GM19238 (cell line): ENCODE measurements at regions not wholly inside any gene's neighbourhood (a gene's known extent, or its start where the extent isn't known, plus 50 kb on each side); places are given as distances from the start of the nearest gene placed in this dataset.
"Not testable (repeated sequence)": the region's sequence is repeated elsewhere in the genome, so short reads cannot be mapped to it uniquely, and the experiment has no call there.

Source experiments
- DNase-seq: peaks from one replicate; pipeline ENCODE4 v3.0.0; 2011; ENCODE audit warnings: low spot score; ENCODE audit not compliant: insufficient read length

DNA sequence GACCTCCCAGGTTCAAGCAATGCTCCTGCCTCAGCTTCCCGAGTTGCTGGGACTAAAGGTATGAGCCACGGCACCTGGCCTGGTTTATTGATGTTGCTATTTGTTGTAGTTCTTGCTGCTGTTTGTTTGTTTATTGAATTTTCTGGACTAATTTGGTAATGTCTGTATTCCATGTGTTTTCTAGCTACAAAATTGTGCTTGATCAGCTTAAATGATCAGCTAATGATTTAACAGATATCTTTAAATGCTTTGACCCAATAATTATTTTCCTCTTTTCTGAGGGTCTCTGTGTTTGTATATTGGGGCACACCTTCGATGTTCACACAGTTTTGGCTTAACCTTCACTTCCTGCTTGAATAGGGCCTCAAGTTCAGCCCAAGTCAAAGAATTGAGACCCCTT is 488.1 kb upstream of the HTR2C start:
- no peak for DNase-seq

- no peak for DNase-seq
Measured at GRCh38 chrX:114087543-114087942, 496.3 kb upstream of the HTR2C start.

DNA sequence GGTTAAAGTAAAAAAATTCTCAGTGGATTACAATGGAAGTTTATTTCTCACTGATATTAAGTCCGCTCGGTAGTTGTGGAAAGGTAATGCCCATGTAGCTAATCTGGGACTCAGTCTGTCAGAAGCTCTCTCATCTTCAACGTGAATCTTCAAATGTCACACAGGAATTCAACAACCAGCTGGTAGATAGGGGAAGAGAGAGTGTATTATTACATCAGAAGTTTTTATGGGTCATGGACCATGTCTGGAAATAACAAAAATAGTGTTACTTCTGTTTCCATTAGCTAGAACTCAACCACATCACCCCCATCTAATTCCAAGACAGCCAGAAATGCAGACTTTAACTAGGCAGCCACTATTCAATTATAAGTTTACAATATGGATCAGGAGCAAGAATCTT is 506.1 kb upstream of the HTR2C start:
- no peak for DNase-seq

DNA sequence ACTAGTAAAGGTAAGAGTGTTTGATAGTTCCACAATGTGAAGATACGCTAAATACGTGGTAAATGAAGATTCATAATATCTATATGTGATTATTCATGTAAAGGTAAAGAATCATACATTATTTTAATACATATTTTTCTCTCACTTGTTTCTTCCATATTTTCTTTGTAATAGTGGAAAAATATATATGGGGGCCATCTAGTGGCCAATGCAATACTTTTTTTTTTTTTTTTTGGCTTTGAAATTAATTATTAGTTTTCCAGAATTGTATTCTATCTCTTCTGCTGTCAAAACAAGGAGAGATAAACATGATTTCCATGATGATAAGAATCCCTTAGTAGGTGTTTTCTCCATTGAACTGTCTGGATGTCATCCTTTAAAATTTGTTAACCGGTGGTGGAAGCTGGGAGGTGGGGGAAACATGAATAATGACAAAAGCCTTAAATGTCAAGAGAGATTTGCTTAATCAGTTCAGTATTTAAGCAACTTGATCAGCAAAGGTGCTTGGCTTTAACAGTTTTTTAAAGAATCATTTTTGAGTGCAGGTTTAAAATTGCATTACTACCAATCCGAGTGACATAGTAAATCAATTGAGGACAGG is 508.7 kb upstream of the HTR2C start:
- DNase-seq = no peak

GRCh38 chrX:114073926-114074325 is 510.0 kb upstream of the HTR2C start:
- DNase-seq = no peak

DNA sequence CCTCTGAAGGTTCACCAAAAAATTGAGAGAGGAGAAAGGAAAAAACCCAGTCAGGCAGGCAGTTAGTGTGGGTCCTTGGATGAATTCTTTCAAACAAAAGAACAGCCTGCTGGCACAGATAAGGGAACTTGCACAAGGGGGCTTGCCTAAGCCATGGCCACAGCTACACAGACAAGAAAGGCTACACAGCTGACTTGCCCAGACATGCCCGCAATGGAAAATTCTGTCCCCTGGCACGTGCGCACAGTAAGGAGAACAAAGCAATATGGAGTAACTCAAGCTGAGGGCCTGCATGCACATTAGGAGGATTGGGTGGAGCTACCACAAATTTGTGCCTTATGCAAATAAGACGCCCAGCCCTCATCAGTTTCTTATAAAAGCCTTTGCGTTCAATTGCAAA is 512.5 kb upstream of the HTR2C start:
- DNase-seq = no peak

- no peak for DNase-seq
Measured at GRCh38 chrX:114065577-114066223, 518.2 kb upstream of the HTR2C start.

DNA sequence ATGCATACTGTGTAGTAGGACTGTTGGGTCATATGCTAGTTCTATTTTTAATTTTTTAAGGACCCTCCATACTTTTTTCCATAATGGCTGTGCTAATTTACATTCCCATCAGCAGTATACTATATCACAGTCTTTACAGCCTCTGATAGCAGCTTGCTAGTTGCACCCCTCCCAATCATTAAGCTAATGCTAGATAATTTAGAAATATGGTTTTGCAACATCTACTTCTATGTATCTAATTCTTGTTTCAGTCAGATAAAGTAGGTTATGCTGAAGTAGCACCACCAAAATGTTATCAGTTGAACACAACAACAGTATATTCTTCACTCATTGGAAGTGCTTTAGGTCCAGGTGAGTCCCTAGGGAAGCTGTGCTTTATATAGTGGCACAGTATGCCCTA is 522.7 kb upstream of the HTR2C start:
- no peak for DNase-seq

DNA sequence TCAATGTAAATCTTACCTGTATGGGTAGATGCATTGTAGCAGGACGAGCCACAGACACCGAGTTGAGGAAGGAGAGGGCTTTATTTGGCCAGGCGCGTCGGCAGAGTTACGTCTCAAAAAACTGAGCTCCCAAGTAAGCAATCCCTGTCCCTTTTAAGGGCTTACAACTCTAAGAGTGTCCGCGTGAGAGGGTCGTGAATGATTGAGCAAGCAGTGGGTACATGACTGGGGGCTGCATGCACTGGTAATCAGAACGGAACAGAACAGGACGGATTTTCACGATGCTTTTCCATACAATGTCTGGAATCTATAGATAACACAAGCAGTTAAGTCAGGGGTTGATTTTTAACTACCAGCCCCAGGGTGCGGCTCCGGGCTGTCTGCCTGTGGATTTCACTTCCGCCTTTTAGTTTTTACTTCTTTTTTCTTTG is 524.9 kb upstream of the HTR2C start:
- no peak for DNase-seq

DNA sequence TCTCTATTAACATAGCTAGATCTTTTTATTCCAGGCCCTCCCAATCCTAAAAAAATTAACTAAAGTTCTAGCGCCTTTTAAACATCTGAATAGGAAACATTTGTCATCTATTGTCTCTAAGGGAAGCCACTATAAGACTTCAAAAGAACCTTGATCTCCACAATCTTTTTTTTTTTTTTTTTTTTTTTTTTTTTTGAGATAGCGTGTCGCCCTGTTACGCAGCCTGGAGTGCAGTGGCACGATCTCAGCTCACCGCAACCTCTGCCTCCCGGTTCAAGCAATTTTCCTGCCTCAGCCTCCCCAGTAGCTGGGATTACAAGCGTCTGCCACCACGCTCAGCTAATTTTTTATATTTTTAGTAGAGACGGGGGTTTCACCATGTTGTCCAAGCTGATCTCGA is 526.5 kb upstream of the HTR2C start:
- DNase-seq = not testable (repeated sequence)

GRCh38 chrX:114051667-114052315 is 532.1 kb upstream of the HTR2C start:
- no peak for DNase-seq

- DNase-seq = no peak
Measured at GRCh38 chrX:114050075-114050796, 533.6 kb upstream of the HTR2C start.

DNA sequence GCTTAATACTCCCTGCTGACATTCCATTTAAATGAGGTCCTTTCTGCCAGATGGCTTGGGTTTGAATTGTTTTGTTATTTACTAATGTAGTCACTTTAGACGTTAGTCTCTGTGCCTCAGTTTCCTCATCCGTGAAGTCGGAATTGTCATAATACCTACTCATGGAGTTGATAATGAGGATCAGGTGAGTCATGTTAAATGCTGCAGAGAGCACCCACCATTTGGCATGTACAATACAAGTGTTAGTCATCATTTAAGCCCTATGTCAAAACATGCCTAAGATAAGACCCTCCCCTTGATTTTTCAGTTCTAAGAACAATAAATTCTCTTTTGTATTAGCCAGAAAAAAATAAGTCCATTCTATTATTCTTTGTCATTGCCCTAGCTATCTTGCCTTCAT is 534.8 kb upstream of the HTR2C start:
- DNase-seq = no peak

- DNase-seq = no peak
Measured at GRCh38 chrX:114047558-114047957, 536.3 kb upstream of the HTR2C start.

DNA sequence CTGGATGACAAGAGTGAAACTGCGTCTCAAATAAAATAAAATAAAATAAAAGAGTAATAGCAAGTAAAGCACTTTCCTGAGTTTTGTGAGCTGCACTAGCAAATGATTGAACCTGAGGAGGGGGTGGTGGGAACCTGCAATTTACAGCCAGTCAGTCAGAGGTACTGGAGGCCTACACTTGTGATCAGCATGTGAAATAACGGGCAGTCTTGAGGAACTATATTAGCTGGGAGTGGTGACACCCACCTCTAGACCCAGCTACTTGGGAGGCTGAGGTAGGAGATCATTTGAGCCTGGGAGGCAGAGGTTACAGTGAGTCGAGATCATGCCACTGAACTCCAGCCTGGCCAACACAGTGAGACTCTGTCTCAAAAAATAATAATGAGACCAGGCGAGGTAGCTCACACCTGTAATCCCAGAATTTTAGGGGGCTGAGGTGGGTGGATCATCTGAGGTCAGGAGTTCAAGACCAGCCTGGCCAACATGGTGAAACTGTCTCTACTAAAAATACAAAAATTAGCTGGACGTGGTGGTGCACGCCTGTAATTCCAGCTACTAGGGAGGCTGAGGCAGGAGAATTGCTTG is 537.1 kb upstream of the HTR2C start:
- no peak for DNase-seq

DNA sequence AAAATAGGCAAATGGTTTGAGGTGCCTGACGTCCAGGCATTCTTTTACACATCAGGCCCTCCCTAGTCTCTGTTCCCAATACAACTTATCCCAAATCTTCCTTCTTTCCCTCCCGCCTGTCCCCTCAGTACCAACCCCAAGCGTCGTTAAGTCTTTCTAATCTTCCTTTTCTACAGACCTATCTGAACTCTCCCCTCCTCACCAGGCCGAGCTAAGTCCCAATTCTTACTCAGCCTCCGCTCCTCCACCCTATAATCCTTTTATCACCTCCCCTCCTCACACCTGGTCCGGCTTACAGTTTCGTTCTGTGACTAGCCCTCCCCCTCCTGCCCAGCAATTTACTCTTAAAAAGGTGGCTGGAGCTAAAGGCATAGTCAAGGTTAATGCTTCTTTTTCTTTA is 542.4 kb upstream of the HTR2C start:
- not testable (repeated sequence) for DNase-seq

DNA sequence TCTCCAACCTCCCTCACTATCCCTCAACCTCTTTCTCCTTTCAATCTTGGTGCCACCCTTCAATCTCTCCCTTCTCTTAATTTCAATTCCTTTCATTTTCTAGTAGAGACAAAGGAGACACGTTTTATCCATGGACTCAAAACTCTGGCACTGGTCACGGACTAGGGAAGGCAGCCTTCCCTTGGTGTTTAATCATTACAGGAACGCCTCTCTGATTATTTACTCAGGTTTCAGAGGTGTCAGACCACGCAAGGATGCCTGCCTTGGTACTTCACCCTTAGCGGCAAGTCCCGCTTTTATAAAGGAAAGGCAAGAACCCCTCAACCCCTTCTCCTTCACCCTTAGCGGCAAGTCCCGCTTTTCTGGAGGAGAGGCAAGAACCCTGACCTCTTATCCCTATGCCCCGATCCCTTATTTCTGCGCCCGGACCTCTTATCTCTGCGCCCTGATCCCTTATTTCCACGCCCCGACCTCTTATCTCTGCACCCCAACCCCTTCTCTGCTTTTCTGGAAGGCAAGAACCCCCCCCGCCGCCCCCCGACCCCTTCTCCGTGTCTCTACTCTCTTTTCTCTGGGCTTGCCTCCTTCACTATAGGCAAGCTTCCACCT is 543.1 kb upstream of the HTR2C start:
- DNase-seq = not testable (repeated sequence)

DNA sequence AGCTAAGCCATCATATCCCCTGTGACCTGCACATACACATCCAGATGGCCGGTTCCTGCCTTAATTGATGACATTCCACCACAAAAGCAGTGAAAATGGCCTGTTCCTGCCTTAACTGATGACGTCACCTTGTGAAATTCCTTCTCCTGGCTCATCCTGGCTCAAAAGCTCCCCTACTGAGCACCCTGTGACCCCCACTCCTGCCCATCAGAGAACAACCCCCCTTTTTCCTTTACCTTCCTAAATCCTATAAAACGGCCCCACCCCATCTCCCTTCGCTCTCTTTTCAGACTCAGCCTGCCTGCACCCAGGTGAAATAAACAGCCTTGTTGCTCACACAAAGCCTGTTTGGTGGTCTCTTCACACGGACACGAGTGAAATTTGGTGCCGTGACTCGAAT is 543.8 kb upstream of the HTR2C start:
- DNase-seq = not testable (repeated sequence)

GRCh38 chrX:114038358-114038757 is 545.5 kb upstream of the HTR2C start:
- no peak for DNase-seq

DNA sequence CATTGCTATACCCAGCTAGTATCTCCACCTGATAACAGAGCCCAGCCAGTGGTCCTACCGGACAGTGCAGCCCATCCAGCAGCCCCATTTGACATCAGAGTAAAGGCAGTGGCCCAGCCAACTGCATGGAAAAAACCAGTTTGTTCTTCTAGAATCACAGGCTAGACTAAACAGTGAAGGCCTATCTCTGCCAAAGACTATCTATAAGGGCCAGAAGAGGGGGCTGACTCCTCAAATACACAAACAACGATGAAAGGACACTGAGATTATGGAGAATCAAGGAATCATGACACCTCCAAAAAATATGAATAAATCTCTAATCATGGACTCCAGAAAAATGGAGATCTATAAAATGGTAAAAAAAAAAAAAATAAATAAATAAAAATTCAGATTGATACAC is 546.4 kb upstream of the HTR2C start:
- no peak for DNase-seq

GRCh38 chrX:114028907-114029662 is 554.8 kb upstream of the HTR2C start:
- no peak for DNase-seq
